NOMO-1 treated with DMSO at 0.1 percent for 48 hours (cell line): ENCODE measurements at regions not wholly inside any gene's neighbourhood (a gene's known extent, or its start where the extent isn't known, plus 50 kb on each side); places are given as distances from the start of the nearest gene placed in this dataset.
"Not testable (repeated sequence)": the region's sequence is repeated elsewhere in the genome, so short reads cannot be mapped to it uniquely, and the experiment has no call there.

Source experiments
- DNase-seq: peaks from one replicate; lab custom pipeline; 2025; ENCODE audit not compliant: unreplicated experiment; lab: John Stamatoyannopoulos, UW

DNA sequence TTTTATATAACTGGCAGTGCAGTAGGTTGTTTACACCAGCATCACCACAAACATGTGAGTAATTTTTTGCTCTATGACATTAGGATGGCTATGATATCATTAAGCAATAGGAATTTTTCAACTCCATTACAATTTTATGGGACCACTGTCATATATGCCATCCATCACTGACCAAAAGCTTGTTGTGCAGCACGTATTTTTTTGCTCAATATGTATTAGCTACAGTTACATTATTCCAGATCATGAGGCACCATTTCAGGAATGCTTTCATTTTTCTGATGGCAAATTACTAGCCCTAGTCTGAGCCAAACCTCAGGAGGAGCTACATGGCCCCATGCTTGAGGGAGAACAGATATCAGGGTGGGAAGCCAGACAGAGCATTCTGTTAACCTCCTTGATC is 56.8 kb upstream of the DCLK2 start:
- no peak for DNase-seq

DNA sequence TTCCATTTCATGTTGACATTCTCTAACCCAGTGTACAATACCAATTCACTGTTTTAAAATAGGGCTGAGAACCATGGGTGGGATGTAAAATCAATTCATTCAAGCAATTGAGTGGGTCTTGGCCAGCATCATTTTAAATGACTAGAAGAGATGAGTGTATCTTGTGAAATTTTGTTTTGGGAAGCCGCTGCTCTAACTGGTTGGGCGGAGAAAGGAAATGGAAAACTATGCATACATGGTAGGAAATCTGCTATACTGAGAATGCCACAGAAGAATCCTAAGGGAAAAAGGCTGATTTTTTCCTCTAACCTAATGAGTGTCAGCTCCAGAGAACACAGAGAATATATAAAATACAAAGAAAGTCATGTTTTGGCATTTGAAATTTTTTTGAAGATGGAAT is 54.8 kb upstream of the DCLK2 start:
- DNase-seq, result no peak

DNA sequence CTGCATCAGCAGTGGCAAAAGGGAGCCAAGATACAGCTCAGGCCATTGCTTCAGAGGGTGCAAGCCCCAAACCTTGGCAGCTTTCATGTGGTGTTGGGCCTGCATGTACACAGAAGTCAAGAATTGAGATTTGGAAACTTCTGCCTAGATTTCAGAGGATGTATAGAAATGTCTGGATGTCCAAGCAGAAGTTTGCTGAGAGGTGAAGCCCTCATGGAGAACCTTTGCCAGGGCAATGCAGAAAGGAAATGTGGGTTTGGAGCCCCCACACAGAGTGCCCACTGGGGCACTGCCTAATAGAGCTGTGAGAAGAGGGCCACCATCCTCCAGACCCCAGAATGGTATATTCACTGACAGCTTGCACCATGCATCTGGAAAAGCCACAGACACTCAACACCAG is 51.3 kb upstream of the DCLK2 start:
- DNase-seq, result not testable (repeated sequence)
